Stimulated activated CD8-positive, alpha-beta memory T cell treated with anti-CD3 and anti-CD28 coated beads, Interleukin-15, amount 100 ng/mL, for 1 hour (primary cell): ENCODE measurements at regions not wholly inside any gene's neighbourhood (a gene's known extent, or its start where the extent isn't known, plus 50 kb on each side); places are given as distances from the start of the nearest gene placed in this dataset.
"Not testable (repeated sequence)": the region's sequence is repeated elsewhere in the genome, so short reads cannot be mapped to it uniquely, and the experiment has no call there.

Experiments
- DNase-seq: peaks from one replicate; pipeline ENCODE4 v3.0.0-alpha.2; 2020; ENCODE audit warnings: low read depth

- DNase-seq: no peak
Measured at GRCh38 chr9:79461712-79462111, 110.1 kb upstream of the TLE4 start.

- DNase-seq: no peak
Measured at GRCh38 chr9:79465156-79465555, 106.6 kb upstream of the TLE4 start.

GRCh38 chr9:79469164-79469563, 102.6 kb upstream of the TLE4 start:
- DNase-seq: no peak

- DNase-seq: no peak
Measured at GRCh38 chr9:79470954-79471353, 100.8 kb upstream of the TLE4 start.

GRCh38 chr9:79471580-79472543, 99.9 kb upstream of the TLE4 start:
- DNase-seq: no peak

GRCh38 chr9:79473704-79474103, 98.1 kb upstream of the TLE4 start:
- DNase-seq: no peak

- DNase-seq: no peak
Measured at GRCh38 chr9:79477241-79477840, 94.4 kb upstream of the TLE4 start.

GRCh38 chr9:79477955-79478771, 93.6 kb upstream of the TLE4 start:
- DNase-seq: no peak

GRCh38 chr9:79480639-79481038, 91.1 kb upstream of the TLE4 start:
- no peak for DNase-seq

GRCh38 chr9:79481846-79482477, 89.8 kb upstream of the TLE4 start:
- DNase-seq: no peak

GRCh38 chr9:79485258-79485657, 86.5 kb upstream of the TLE4 start:
- no peak for DNase-seq

GRCh38 chr9:79489261-79490000, 82.3 kb upstream of the TLE4 start:
- DNase-seq: no peak

GRCh38 chr9:79490657-79491248, 81.0 kb upstream of the TLE4 start:
- DNase-seq: no peak

- DNase-seq: no peak
Measured at GRCh38 chr9:79492092-79493009, 79.4 kb upstream of the TLE4 start.

GRCh38 chr9:79500196-79500864, 71.4 kb upstream of the TLE4 start:
- DNase-seq: not testable (repeated sequence)

GRCh38 chr9:79501546-79501945, 70.2 kb upstream of the TLE4 start:
- DNase-seq: no peak

- no peak for DNase-seq
Measured at GRCh38 chr9:79507801-79508200, 64.0 kb upstream of the TLE4 start.

- no peak for DNase-seq
Measured at GRCh38 chr9:79512251-79512650, 59.5 kb upstream of the TLE4 start.
